Suprapubic skin (tissue), 3 donors: ENCODE measurements at regions not wholly inside any gene's neighbourhood (a gene's known extent, or its start where the extent isn't known, plus 50 kb on each side); places are given as distances from the start of the nearest gene placed in this dataset.

Experiments
- EP300 ChIP-seq: sonication (generic); formaldehyde crosslinking; IDR thresholded peaks from one replicate; pipeline ENCODE4 v1.6.1; 2017; ENCODE audit warnings: antibody characterized with exemption
- POLR2A ChIP-seq, 2 donors: fragments of 450-650 bp; IDR thresholded peaks; one replicate each; pipeline ENCODE4 v1.6.1; 2017; ENCODE audit warnings: antibody characterized with exemption in 2 of 2, mild to moderate bottlenecking in 2 of 2, moderate library complexity in 2 of 2
- TF ChIP-seq, protein P1 (sequence below), 2 donors: fragments of 200-600 bp in 1 of 2; fragments of 450-650 bp in 1 of 2; sonication (generic) in 1 of 2; IDR thresholded peaks; one replicate each; pipeline ENCODE4 v1.5.1; 2016 to 2019; ENCODE audit warnings: antibody characterized with exemption in 2 of 2, mild to moderate bottlenecking in 1 of 2, moderate library complexity in 1 of 2

DNA sequence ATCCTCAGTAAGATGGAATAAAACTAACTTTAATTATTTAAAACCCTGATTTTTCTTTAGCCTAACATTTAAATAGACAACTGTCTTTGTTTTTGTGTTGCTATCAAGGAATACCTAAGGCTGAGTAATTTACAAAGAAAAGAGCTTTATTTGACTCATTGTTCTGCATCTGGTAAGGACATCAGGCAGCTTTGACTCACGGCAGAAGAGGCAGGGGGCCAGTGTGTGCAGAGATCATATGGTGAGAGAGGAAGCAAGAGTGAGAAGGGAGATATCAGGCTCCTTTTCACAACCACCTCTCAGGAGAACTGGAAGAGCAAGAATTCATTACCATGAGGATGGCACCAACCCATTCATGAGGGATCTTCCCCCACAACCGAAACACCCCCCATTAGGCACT lies 64.6 kb upstream of the TFPI start:
- TF ChIP-seq, protein P1, sequence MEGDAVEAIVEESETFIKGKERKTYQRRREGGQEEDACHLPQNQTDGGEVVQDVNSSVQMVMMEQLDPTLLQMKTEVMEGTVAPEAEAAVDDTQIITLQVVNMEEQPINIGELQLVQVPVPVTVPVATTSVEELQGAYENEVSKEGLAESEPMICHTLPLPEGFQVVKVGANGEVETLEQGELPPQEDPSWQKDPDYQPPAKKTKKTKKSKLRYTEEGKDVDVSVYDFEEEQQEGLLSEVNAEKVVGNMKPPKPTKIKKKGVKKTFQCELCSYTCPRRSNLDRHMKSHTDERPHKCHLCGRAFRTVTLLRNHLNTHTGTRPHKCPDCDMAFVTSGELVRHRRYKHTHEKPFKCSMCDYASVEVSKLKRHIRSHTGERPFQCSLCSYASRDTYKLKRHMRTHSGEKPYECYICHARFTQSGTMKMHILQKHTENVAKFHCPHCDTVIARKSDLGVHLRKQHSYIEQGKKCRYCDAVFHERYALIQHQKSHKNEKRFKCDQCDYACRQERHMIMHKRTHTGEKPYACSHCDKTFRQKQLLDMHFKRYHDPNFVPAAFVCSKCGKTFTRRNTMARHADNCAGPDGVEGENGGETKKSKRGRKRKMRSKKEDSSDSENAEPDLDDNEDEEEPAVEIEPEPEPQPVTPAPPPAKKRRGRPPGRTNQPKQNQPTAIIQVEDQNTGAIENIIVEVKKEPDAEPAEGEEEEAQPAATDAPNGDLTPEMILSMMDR (IDR thresholded peaks at IDR 0.05) = no peak
- no peak for TF ChIP-seq POLR2A (IDR thresholded peaks at IDR 0.05)
- no peak for TF ChIP-seq EP300
